HG03159 (cell line): ENCODE measurements at regions not wholly inside any gene's neighbourhood (a gene's known extent, or its start where the extent isn't known, plus 50 kb on each side); places are given as distances from the start of the nearest gene placed in this dataset.

Experiments
- ATAC-seq: cut with Tn5 transposase; IDR thresholded peaks from one replicate; pipeline ENCODE4 v1.9.1; 2021; ENCODE audit warnings: mild to moderate bottlenecking, moderate library complexity; ENCODE audit not compliant: unreplicated experiment

DNA sequence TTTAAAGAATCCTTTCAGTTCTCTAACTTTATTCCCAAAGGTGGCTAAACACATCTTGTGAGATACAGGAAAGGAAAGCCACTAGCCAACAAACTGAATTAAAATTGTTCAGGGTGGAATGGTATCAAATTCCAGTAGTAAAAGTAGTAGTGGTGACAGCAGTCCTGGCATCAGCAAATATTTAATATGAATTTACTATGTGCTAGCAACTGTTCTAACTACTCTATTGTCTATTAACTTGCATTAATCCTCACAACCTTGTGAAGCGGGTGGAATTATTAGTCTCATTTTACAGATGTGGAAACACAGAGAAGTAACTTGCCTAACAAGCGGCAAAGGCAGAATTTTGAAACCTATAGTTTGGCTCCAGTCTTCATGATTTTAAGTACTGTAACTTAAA, 130.1 kb downstream of the KLF12 start:
- no peak for ATAC-seq

- ATAC-seq = no peak
Measured at GRCh38 chr13:74003374-74003773, 130.8 kb downstream of the KLF12 start.

GRCh38 chr13:74000876-74001275, 133.3 kb downstream of the KLF12 start:
- no peak for ATAC-seq

GRCh38 chr13:73998631-73999030, 135.6 kb downstream of the KLF12 start:
- ATAC-seq = peak; percentile 87

- ATAC-seq = no peak
Measured at GRCh38 chr13:73997964-73998363, 136.2 kb downstream of the KLF12 start.

GRCh38 chr13:73996569-73996968, 137.6 kb downstream of the KLF12 start:
- ATAC-seq = no peak

DNA sequence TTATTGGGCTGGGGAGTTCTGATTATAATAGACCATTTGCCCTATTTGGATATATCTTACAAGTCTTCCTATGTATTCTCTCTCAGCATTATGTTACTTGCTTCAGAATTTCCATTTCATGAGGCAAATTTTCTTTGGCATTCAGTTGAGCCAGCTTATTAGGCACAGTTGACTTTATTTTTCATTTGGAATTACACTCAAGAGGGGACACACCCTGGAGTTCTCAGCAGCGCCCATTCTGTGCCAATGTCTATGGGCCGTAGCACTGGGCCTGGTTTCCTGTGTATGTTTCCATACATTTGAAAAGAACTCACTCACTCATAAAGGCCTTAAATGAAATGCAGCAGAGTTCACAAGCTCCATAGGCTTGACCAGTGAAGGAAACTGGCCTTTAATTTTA, 138.5 kb downstream of the KLF12 start:
- ATAC-seq = no peak

DNA sequence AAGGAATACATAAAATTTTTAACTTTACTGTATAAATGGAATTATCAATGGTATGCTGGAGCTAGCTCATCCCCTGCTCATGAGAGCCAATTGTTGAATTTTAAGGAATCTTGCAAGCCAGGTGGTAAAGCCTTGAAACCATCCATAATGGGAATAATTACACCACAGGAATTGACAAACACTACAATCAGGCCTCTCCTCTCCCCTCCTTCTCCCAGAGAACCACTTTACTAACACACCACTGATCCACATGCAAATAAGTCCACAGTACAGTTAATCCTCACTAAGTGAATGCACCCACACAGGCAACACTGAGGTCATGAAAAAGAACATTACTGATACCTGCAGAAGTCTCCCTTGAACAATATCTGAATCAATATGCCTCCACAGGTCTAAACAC, 140.5 kb downstream of the KLF12 start:
- no peak for ATAC-seq

GRCh38 chr13:73991884-73992283, 142.3 kb downstream of the KLF12 start:
- no peak for ATAC-seq

DNA sequence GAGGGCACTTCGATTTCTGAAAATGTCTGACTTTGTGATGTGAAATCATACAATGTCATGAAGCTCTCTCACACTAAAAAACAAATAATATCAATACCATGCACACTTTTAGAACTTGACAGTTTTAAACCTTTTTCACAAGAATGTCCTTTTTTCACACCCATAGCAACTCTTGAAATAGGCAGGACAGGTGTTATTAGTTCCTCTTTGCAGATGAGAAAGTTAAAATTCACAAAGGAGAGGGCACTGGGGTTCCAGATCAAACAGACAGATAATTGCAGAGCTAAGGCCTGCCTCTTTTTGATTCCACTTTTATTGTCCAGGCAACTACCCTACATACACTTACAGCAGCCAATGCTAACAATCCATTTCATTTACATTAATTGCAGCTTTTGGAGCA, 142.8 kb downstream of the KLF12 start:
- ATAC-seq = peak; percentile 46

- no peak for ATAC-seq
Measured at GRCh38 chr13:73989244-73989843, 144.9 kb downstream of the KLF12 start.

- no peak for ATAC-seq
Measured at GRCh38 chr13:73988461-73988860, 145.7 kb downstream of the KLF12 start.

GRCh38 chr13:73987618-73988017, 146.6 kb downstream of the KLF12 start:
- no peak for ATAC-seq

DNA sequence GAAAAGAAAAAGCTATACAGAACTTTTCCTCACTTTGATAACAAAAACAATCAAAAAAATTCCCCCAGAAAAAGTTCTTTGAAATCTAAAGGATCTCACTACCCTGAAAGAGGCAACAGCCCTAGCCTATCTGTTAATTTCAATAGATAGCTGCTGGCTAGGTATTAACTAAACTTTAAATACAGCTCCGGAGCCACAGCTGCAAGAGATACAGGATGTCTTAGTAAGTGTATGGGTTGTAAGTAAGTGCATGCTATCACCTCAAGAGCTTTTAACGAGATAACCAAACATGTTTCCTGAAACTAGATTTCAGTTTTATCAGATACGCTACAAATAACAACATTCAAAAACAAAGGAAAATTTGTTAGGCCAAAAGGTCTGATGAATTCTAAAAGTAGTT, 148.4 kb downstream of the KLF12 start:
- ATAC-seq = no peak

DNA sequence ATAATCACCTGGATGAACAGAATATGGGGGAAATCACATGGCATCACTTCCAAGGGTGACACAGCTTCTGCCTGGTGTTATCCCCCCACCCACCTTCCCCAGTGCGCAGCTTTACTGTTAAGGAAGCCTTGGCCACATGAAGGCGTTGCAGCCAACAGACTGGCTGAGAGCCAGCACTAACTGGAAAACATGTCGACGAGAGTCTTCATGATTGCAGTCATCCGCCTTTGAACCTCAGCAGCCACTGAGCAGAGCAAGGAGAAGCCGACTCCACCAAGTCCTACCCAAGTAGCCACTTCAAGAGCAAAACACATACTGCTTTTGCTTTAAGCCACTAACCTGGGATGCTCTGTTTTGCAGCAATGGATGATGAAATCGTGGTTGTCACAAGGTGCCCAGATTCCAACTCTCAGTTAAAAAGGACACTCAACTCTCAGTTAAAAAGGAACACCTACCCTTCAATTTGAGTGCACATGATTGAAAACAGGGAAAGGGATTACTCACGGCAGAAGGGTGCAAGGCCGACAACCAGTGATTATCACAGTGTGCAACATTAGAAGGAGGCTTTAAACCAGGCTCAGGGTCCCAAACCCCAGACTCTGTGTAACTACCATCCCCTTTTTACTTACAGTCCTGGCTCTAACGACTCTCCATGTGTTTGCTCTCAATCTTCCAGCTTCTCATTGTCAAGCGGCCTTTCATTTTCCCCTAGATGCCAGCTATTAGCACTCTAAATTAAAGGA, 149.1 kb downstream of the KLF12 start:
- ATAC-seq = no peak

- no peak for ATAC-seq
Measured at GRCh38 chr13:73984201-73984600, 150.0 kb downstream of the KLF12 start.

GRCh38 chr13:73983109-73983508, 151.1 kb downstream of the KLF12 start:
- no peak for ATAC-seq

DNA sequence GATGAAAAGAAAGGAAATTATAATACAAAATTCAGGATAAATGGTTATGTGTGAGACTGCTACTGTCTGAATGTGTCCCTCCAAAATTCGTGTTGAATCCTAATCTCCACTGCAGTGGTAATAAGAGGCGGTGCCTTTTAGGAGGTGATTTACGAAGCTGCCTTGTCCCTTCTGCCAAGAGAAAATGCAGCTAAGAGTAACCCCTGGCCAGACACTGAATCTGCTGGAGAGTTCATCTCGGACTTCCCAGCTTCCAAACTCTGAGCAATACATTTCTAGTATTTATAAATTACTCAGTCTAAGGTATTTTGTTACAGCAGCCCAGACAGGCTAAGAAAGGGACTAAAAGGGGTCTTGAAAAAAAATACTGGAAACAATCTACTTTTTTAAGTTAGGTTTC, 152.6 kb downstream of the KLF12 start:
- ATAC-seq = no peak

DNA sequence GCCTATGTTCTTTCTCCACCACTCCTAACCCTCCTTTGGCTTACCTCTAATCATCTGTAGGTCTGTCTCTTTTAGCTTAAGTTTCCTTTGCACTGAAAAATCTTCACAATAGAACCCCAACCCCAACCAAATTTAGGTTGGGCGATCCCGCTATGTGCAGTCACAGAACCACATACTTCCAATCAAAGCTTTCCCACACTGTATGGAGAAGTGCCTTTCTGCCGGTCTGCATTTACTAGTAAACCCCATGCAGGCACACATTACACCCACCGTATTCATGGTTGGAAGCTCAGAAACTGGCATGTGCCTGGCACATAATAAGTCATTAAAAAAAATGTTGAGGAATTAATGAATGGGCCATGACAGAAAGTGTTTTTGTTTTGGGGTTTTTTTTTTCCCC, 158.4 kb downstream of the KLF12 start:
- ATAC-seq = no peak

GRCh38 chr13:73974051-73974450, 160.2 kb downstream of the KLF12 start:
- ATAC-seq = no peak

DNA sequence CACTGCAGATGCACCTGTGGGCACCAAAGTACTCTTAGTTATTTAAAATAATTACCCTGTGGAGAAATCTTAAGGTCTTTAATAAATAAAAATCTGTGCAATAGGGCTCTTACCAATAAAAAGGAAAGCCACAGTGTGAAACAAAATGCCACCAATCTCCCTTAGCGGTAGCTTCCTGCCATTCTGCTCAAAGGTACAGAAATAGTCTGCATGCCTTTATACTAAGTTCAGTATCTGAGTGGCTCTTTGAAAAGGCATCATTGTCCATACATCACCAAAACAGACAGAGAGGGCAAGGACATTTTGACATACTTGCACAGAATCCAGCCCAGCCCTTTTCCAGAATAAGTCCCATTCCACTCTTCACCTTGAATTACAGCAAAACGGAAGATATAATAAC, 161.0 kb downstream of the KLF12 start:
- ATAC-seq = no peak

DNA sequence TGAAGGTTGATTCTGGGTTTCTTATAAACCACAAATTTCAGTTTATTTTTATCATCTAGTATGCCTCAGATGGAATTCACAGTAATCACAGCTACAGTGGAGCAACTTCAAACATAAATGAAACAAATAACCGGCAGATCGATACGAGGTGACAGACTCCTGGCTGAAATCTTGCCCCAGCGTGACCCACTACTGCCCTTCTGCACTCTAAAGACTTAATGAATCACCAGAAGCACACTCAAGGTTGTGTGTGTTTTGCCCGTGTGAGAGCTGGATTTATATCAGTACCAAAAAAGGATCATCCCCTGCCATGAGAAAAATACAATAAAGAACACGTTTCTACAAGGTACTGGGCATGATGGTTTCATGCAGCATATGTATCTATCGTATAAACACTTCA, 161.7 kb downstream of the KLF12 start:
- ATAC-seq = no peak

DNA sequence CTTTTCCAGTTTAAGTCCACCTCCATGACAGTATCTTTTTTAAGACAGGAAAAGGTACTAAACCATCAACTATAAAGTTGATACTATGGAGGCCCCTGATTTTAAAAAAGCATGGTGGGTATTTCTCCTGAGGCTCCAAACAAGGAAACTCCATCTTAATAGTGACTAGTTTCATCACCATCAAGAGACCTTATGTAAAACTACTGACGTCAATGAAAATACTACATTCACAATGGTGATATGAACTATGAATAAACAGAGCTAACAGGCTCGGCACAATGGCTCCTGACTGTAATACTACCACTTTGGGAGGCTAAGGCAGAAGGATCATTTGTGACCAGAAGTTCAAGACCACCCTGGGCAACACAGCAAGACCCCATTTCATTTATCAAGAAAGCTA, 162.7 kb downstream of the KLF12 start:
- no peak for ATAC-seq
